ENCODE measurements at regions not wholly inside any gene's neighbourhood (a gene's known extent, or its start where the extent isn't known, plus 50 kb on each side); places are given as distances from the start of the nearest gene placed in this dataset.
"Not testable (repeated sequence)": the region's sequence is repeated elsewhere in the genome, so short reads cannot be mapped to it uniquely, and the experiment has no call there.

DNA sequence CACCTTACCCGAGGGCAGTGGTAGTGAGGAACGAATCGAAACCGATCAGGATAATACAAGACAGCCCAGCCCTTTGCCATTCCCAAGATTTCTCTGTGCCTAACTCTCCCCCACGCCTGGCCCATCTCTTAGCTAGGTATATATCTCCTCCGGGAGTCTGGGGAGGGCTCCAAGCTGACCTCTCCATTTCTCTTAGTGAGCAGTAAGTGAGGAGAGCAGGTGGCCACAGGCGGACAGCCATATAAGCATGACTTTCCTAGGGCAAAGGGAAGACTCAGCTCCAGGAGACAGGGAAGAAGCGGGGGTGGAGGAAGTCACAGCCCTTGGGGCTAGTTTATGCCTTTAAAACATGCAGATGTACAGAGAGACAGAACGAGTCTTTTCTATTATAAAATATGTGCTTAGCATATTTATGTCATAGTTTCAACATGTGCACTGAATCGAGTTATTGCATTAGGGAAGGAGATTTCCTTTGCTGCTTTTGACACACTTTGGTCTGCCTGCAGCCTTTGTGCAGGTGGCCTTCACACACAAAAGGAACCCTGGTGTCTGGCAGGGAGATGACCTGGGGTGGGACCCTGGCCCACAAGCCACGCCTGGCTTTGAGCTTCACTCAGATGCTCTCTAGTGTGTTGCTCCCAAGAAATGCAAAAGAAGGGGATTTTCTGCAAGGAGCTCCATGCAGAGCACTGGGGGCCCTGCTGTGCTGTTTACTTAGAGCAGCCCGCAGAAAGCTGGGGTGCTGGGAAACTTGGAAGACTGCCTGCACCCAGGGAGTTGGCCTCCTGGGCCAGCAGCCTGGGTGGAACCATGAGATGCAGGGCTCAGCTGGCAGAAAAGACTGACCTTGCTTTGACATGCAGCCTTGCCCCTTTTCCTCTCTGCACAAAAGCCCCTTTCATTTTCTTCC, 613.3 kb downstream of the BCOR start:
- DNase-seq, result peak in 1 of 3 experiments; percentile 19

DNA sequence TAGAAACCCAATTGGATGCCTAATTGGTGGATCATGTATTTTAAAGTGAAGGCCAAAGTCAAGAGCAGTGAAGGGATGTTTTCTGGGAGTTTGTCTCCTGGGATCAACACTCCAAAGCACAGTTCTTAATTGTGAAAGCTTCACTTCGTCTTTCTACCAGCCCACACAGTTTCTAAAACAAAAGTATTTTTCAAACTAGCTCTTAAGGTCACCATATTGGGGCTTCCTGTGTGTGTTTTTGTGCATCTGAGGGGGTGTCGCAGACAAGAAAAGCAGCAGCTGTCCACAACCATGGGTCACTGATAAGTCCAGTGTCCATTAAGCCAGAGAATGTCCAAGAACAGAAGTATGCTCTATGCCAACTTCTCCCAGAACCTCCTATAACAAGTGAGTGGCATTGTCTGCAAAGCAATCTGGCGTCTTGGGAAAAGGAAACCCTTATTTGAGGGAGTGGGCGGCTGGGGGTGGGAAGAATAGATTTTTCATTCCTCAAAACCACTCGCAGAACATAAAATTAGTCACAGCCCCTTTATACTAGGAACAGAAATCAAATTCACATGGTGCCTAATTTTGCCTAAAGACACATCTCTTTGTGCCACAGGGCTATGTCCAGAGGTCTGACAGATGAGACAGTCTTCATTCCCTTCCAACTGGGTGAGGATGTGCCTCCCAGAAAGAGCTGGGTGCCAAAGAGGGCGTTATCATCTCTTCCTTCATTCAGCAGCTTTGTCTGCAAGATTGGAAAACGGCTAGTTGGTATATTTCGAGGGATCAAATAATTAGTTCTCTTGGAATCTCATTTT, 610.4 kb downstream of the BCOR start:
- no peak for DNase-seq

DNA sequence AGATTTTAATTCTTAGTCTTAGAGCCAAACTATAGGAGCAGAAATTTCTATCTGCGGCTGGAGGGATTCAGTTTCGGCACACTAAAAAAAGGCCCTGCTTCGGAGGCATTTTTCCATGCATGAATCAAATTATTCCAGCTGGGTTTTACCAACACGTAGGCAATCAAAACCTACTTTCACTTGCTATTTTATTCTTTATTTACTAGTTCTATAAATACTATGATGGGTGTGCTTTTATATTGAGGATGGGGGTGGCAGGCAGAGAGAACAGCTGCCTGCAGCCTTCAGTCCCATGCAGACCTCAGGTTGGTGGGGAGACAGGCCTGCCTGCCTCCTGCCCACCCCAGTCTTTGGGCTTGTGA, 609.8 kb downstream of the BCOR start:
- DNase-seq, result no peak

DNA sequence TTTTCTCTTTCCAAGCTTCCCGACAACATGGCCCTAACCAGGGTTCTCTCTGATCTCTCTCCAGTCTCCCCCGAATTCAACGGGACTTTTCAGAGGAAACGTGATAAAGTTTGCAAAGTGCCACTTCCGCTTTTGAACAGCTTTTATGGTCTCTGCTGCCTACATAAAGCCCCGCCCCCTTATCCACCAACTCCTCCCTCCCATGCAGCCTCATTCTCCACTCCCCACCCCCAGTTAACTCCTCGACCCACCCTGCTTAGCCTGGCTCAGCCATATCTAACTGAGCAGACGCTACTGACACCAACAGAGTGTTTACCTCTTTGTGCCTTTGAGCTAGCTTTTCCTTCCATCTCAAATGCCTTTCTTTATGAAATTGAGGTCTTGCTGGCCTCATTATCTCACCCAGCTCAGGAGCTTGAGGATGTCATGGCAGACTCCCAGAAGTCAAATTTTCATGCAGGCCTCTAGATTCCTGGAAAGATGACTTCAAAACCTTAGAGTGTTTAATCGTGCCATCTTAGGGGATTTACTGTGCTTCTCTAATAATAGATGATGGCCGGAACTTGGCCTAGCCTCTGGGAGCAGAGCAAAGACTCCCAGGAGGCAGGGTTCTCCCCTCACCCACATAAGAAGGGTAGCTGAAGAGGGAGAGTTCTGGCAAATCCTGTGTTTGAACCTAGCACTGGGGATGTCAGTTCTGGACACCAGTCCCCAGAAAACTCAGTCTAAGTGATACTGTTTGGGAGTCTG, 606.0 kb downstream of the BCOR start:
- DNase-seq, result no peak

DNA sequence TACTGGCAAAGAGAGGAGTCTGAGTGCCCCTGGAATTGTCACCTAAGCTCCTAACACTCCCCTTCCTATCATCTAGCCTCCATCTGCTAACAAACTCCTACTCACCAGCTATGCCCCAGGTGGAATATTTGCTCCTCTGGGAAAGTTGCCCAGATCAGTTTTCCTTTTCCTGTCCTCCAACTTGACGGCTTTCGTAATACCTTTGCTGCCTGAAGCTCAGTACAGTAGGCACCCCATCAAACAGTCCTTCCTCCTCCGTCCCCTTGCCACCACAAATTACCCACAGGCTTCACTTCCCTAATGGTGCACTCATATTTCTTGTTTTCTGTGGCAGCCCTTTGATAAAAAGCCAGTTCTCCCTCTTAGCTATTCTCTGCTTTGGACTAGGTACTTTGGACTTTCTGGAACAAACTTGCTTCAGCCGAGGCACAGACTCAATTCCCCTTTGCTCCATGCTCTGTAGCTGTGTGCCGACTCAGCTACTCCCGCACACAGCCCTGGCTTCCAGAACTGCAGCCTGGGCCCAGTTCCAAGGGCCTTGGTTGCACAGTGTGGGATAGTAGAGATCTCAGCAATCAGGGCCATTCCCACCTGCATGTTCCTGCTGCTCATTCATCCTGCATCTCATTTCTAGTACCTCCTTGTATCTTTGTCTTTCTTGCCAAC, 605.1 kb downstream of the BCOR start:
- DNase-seq, result no peak

DNA sequence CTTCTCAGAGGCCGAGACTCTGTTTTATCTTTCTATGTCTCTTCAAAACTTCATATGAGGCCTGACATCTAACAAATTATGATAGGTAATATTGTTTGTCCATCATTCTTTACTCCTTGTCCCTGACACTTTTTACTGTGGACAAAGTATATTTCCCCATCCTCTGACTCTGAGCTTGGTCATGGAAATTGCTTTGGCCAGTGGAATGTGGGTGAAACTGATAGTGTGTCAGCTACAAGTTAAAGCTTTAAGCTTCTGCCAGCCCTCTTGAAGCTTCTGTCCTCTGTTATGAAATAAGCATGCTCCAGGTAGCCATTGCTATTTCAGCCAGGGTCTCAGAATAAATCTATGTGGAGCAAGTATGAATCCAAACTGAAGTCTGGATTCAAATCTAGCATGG, 604.6 kb downstream of the BCOR start:
- no peak for DNase-seq

DNA sequence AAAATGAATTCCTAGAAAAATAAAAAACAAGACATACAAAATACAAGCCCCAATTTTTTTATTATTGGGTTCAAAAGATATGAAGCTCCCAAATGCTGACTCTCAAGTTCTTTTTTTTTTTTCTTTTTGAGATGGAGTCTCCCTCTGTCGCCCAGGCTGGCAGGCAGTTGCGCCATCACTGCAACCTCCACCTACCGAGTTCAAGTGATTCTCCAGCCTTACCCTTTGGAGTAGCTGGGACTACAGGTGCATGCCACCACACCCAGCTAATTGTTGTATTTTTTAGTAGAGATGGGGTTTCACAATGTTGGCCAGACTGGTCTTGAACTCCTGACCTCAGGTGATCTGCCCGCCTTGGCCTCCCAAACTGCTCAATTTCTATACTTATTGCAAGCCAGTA, 600.6 kb downstream of the BCOR start:
- not testable (repeated sequence) for DNase-seq

DNA sequence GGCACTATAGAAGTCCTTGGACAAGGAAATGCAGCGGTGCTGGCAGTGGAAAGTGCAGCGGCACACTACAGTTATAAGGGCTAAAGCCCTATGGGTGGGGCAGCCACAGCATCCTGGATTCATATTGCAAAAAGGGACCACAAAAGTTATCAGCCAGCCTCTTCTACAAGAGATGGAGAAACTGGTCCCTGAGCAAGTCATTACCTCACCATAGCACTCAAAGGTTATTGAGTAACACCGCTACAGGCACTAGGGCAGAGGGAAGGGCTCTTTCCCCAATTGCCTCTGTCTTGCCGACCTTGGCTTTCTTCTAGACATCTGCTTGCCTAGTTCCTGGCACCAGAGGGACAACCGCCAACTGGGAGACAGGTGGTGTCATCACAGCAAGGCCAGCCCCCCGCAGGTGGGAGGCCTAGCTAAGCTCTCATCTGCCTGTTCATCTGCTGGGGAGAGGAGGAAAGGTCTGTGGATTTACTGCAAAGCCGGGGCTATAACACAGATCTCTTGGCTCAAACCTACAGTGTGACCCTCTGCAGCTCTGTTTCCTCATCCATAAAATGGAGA, 600.0 kb downstream of the BCOR start:
- no peak for DNase-seq

DNA sequence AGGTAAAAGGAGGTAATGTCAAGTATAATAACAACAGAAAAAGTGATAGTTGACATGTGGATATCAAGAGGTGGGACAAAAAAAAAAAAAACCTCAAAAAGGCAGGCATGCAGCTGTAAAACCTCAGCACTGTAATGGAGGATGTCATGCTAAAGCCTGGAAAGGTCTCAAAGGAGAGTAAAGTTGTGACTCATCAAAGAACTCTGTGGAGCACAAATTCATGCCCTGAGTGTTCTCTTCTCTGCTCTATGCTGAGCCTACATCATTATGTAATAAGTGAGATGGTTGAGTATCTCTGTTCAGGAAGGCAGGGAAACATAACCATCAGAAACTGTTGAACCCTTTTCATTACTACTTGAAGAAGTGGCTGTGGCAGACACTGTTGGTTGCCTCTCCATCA, 597.8 kb downstream of the BCOR start:
- DNase-seq, result no peak

DNA sequence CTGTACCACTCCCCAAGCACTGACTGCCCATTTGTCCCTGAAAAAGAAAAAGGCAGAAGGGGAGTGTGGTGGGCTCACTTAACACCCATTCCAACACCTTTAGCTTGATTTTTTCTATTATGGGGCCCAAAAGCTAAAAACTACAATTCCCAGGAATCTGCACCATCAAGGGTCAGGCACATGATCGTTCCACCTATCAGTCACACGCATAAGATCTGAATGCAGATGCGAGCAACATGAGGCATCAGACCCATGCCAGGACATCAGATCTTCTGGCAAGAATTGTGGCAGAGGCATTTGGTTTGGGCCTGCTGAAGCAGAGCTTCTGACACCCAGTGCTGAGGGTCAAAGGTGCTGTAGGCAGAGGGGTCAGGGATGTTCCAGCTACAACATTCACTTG, 595.9 kb downstream of the BCOR start:
- DNase-seq, result no peak

DNA sequence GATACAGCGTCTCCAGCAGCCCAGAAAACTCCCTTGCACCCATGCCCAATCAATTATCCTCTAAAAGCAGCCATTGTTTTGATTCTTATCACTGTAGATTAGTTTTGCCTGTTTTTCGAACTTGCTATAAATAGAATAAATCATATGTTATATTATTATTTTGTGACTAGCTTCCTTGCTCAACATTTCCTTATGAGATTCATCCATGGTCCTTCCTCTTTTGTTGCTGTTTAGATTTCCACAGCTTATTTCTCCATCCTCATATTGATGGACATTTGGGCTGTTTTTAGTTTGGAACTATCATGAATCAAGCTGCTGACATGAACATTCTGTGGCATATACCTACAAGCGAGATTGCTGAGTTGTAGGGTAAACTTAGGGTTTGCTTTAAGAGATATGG, 595.3 kb downstream of the BCOR start:
- DNase-seq, result no peak

DNA sequence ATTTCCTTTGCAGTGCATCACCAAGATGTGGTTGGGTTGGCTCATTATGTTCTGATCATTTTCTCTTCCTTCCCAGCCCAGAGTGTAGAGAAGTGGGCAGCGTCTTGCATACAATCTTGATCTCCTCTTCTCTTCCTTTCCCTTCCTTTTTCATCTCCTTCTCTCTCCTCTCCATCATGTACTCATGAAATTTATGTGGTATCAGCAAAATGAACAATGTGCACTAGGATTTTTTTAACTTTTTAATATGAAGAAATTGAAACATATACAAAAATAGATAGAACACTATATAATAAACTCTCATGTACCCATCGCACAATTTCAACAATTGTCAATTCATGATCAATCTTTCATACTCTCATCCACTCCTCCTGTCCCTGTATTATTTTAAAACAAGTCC, 593.5 kb downstream of the BCOR start:
- DNase-seq, result no peak

DNA sequence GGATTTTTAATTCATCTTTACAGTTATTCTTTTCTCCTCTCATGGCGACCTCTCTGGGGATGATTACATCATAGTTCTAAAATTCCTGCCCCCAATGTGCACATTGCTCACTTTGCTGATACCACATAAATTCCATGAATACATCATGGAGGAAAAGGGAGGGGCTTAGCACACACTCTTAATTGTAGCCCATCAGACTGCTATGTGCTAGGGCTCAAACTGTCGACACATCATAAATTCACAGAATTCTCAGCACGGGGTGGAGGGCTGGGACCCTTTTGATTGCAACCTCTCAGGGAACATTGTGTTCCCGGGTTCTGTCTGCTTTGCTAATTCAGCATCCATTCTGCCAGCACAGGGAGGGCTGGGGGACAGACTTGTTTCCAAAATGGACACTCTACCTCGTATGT, 592.9 kb downstream of the BCOR start:
- peak in 1 of 3 experiments; percentile 48 for DNase-seq

DNA sequence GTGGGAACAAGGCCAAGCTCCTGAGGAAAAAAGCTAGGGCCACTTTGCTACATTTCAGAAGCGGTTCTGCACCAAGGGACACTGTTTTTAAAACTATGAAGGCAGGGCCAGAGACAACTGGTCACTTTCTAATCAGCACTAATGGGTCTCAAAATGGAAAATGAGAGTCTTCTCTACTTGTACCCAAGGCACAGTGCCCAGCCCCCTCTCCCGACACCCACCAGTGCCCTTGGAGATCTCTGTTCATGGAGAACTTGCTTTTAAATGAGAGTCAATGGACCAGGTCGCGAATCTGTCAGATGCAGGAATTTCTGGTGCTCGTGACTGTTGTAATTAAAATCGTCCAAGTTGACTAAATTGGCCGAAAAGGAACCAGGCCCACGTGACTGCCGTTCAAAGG, 591.6 kb downstream of the BCOR start:
- no peak for DNase-seq

DNA sequence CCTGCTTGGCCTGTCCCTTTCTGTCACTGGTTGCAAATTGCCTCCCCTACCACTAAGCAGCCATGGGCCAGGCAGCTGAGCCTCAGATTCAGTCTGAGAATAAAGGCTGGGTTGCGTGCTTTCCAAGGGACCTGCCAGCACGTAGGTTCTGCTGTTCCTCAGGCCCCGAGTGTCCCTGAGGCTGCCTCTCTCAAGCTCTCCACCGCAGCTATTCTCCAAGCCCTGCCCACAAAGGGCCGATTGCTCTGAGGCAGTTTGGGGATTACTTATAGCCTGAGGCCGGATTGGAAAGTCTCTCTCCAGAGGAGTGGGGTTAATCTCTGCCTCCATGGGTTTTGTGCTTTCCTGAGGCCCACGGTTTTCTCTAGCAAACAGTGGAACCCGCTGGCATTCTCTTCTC, 590.7 kb downstream of the BCOR start:
- DNase-seq, result no peak

DNA sequence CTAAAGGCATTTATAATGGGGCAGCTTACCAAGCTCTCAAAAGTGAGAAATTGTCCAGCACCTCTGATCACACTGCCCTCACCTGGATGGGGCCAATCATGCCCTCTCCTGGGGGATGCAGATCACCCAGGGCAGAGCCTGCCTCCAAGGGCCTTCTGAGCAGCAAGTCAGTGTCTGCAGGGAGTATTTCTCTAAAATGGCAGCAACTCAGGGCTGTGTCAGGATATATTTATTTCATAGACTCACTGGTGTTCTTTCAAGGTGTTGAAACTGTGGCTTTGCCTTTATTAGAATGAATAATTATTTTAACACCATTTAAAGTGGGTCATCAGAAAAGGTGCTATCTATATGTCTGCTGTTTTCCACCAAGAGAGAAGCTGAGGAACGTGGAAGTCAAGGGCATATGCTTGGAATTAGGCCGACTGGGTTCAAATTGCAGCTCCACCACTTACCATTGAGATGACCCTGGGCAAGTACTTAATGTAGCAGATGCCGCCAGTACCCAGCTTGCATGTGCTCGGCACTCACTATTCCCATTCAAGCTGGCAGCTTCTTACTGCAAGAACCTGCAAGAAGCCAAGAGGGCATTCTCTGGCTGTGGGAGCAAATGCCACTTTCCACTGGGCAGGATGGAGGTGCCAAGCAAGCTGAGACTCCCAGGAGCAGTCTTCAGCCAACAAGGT, 590.0 kb downstream of the BCOR start:
- no peak for DNase-seq

DNA sequence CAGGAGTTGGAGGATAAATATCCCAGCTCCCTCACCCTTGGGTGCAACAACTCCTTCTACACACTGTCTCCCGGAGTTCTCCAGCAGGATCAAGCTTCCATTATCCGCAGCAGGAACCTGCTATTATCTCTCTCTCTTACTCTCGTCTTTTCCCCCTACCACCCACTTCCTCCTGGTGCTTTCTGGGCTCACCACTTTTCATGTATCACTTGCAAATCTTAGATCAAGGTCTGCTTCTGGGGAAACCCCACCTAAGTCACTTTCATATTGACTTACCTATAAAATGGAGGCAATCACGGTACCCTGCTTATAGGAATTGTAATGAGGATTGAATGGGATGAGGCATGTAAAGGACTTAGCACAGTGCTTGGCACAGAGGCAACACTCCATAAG, 589.5 kb downstream of the BCOR start:
- DNase-seq, result no peak

DNA sequence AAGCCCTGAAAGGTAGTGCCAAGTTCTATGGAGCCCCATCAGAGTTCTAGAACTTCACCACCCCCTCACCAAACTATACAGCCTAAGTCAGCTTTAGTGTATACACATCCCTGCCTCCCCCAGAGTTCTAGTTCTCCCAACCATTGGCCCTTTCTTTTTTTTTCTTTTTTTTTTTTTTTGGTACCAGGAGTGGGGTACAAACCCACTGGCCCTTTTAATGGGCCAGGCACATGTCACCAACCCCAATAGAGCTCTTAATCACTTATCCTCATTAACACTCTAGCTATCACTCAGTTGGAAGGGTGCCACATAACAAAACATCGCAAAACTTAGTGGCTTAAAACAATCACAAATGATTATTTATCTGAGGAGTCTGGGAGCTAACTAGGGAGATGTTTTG, 588.6 kb downstream of the BCOR start:
- DNase-seq, result no peak

DNA sequence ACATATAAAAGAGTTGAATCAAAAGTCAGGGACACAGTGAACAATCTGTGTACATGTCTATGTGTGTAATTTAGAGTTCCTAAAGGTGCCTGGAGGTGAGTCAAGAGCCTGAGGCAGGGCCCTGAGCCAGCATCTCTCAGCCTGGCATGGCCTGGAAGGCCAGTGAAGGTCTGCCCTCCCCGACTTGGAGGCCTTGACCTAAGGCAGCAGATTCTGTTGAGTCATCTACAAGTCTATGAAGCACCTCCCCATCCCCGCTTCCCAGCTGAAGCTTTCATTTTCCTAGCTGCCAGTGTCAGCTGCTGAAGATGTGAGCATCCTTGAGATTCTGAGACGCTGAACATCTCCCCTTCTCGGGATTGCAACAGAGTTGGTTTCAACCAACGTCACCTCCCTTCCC, 583.9 kb downstream of the BCOR start:
- DNase-seq, result no peak

DNA sequence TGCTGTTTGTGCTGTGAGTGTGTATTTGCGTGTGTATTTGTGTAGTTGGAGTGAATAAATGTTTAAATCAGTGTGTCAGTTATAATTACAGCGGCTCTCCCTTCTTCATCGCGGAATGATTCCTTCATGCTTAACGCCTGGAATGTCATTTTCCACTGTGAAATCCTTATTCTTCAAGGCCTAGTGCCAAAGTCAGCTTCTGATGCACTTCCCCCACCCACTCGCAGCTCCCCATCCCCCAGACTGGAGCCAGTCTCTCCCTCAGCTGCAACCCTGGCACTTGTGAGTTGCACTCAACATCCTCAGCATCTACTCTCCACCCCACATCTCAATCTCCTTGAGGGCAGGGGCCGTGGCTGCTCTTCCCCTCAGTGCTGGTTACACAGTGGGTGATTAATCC, 583.0 kb downstream of the BCOR start:
- DNase-seq, result no peak

DNA sequence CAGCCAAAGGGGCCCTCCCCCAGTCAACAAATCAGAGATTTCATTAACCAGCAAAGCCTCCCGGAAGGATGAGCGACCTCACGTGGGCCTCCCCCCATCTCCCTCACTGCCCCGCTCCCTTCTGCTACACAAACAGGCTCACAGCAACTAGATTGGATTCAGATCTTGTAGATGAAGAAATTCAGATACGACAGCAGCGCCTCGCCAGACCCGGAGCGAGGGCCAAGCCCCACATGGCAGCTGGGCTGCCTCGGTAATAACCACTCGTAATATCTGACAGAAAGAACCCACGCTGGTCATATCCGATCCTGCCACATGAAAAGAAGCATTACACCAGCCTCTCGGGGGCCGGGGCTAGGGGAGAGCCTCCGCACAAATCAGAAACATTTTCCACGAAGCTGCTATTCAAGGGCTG, 581.3 kb downstream of the BCOR start:
- DNase-seq, result no peak

DNA sequence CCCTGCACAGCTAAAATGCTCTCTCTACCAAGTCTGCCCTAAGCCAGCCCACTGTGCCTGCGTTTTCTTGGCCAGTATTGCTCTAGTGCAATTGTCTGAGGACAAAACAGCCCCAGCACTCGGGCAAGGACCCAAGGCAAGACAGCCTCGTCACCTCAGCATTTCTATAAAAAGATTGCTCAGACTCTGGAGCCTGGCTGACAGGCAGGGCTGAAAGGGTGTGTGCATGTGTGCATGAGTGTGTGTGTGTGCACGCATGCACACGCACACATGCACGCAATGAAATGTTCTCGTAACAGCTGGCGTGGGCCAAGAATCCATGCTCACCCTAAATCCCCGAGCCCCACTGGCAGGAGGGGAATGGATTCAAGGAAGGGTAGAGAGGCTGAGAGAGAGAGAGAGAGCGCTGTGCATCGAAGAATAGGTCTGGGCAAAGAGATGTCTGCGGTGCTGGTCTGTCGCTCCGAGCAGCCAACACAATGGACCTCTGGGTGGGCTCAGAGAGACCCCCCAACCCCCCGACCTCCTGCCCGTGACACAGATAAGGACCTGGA, 579.2 kb downstream of the BCOR start:
- DNase-seq, result peak in 2 of 3 experiments; percentile 57 to 76

Measured in NCI-H1417 (cell line).